ENCODE measurements at regions not wholly inside any gene's neighbourhood (a gene's known extent, or its start where the extent isn't known, plus 50 kb on each side); places are given as distances from the start of the nearest gene placed in this dataset.

GRCh38 chr14:87864356-87865270 is 128.4 kb downstream of the GALC start:
- H3K4me3 ChIP-seq (IDR thresholded peaks at IDR 0.05; ENCODE audit: insufficient read depth, low read depth, low read length) = no peak overlapping the region
- H3K79me2 ChIP-seq (ENCODE audit: insufficient read depth, low read depth) = no peaks in the 10 kb centered on the region
- H4K20me1 ChIP-seq (ENCODE audit: insufficient read depth) = no peaks in the 10 kb centered on the region
- H2AFZ ChIP-seq (ENCODE audit: low read depth) = no peak overlapping the region
- TF ChIP-seq, protein P1, sequence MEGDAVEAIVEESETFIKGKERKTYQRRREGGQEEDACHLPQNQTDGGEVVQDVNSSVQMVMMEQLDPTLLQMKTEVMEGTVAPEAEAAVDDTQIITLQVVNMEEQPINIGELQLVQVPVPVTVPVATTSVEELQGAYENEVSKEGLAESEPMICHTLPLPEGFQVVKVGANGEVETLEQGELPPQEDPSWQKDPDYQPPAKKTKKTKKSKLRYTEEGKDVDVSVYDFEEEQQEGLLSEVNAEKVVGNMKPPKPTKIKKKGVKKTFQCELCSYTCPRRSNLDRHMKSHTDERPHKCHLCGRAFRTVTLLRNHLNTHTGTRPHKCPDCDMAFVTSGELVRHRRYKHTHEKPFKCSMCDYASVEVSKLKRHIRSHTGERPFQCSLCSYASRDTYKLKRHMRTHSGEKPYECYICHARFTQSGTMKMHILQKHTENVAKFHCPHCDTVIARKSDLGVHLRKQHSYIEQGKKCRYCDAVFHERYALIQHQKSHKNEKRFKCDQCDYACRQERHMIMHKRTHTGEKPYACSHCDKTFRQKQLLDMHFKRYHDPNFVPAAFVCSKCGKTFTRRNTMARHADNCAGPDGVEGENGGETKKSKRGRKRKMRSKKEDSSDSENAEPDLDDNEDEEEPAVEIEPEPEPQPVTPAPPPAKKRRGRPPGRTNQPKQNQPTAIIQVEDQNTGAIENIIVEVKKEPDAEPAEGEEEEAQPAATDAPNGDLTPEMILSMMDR (conservative IDR thresholded peaks at IDR 0.05; ENCODE audit: low read depth, low read length) = no peak
- H3K27me3 ChIP-seq (ENCODE audit: insufficient read depth, low read depth) = no peaks in the 10 kb centered on the region
- no peak overlapping the region for H3K4me2 ChIP-seq
- no peaks in the 10 kb centered on the region for H3K4me1 ChIP-seq (ENCODE audit: low read depth, poor library complexity, severe bottlenecking)
- H3K36me3 ChIP-seq (ENCODE audit: insufficient read depth) = no peaks in the 10 kb centered on the region
- H3K27ac ChIP-seq = no peak overlapping the region
- H3K9ac ChIP-seq = no peak overlapping the region

DNA sequence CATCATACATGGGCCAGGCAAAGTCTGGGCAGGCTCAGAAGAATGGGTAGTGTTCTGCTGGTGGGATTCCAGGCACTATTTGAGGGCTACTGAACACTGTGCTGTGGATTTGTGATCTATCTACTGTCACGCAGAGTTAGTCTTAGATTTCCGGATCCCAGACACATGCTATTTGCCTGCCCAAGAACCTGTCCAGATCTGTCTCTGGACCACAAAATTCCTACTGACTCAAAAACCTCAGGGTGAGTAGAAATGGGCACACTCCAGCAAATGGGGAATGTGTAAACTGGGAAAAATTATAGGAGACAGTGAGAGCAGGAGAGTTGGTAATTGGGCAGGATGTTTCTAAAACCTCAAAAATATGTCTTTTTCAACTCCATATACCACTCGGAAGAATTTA is 129.9 kb downstream of the GALC start:
- H3K4me3 ChIP-seq (IDR thresholded peaks at IDR 0.05; ENCODE audit: insufficient read depth, low read depth, low read length) = no peak overlapping the region
- H3K27ac ChIP-seq = no peak overlapping the region
- H3K4me2 ChIP-seq = no peak overlapping the region
- H3K9ac ChIP-seq = no peak overlapping the region
- no peaks in the 10 kb centered on the region for H3K79me2 ChIP-seq (ENCODE audit: insufficient read depth, low read depth)
- H2AFZ ChIP-seq (ENCODE audit: low read depth) = no peak overlapping the region
- H3K36me3 ChIP-seq (ENCODE audit: insufficient read depth) = no peaks in the 10 kb centered on the region
- no peaks in the 10 kb centered on the region for H3K27me3 ChIP-seq (ENCODE audit: insufficient read depth, low read depth)
- H4K20me1 ChIP-seq (ENCODE audit: insufficient read depth) = no peaks in the 10 kb centered on the region
- no peaks in the 10 kb centered on the region for H3K4me1 ChIP-seq (ENCODE audit: low read depth, poor library complexity, severe bottlenecking)
- TF ChIP-seq, protein P1 (conservative IDR thresholded peaks at IDR 0.05; ENCODE audit: low read depth, low read length) = no peak

DNA sequence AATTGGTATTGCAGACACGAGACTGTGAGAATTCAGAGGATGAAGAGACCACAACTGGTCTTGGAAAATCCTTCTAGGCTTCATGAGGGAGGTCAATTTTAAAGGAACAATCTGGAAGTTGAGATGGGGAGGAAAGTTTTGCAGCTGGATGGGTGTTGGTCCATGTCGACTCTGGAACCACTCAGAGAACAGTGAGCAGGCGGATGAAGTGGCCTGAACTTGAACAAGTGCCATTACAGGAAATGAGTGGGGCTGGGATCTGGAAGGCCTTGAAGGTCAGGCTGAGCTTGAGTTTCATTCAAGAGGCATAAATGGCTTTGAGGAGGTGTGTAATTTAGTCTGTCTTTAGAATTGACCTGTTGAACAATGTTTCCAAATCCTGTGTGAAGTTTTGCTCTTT is 140.9 kb downstream of the GALC start:
- Histone ChIP-seq H2AFZ (ENCODE audit: low read depth) (no peak overlapping the region), H3K36me3 (ENCODE audit: insufficient read depth) (no peaks in the 10 kb centered on the region), H3K9ac (no peak overlapping the region), H3K79me2 (ENCODE audit: insufficient read depth, low read depth) (no peaks in the 10 kb centered on the region), H3K27ac (no peak overlapping the region), H3K4me3 (IDR thresholded peaks at IDR 0.05; ENCODE audit: insufficient read depth, low read depth, low read length) (no peak overlapping the region), H3K27me3 (ENCODE audit: insufficient read depth, low read depth) (no peaks in the 10 kb centered on the region), H4K20me1 (ENCODE audit: insufficient read depth) (no peaks in the 10 kb centered on the region), H3K4me2 (no peak overlapping the region), H3K4me1 (ENCODE audit: low read depth, poor library complexity, severe bottlenecking) (no peaks in the 10 kb centered on the region)
- TF ChIP-seq, protein P1 (conservative IDR thresholded peaks at IDR 0.05; ENCODE audit: low read depth, low read length) = no peak

DNA sequence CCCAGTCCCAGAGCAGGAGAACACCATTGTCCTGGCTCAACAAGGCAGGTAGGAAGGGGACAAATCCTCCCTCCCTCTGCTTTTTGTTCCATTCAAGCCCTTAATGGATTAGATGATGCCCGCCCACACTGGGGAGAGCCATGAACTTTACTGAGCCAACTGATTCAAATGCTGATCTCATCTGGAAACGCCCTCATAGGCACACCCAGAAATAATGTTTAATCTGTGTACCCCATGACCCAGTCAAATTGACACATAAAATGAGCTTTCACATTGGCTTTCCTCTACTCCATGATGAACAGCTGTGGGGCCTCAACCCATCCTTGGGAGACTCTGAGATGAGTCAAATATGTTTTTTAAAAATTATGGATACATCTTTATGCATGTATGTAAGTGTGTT is 141.8 kb downstream of the GALC start:
- Histone ChIP-seq H3K79me2 (ENCODE audit: insufficient read depth, low read depth) (no peaks in the 10 kb centered on the region), H3K36me3 (ENCODE audit: insufficient read depth) (no peaks in the 10 kb centered on the region), H4K20me1 (ENCODE audit: insufficient read depth) (no peaks in the 10 kb centered on the region), H3K4me3 (IDR thresholded peaks at IDR 0.05; ENCODE audit: insufficient read depth, low read depth, low read length) (no peak overlapping the region), H3K4me1 (ENCODE audit: low read depth, poor library complexity, severe bottlenecking) (no peaks in the 10 kb centered on the region), H3K9ac (no peak overlapping the region), H3K27ac (no peak overlapping the region), H3K27me3 (ENCODE audit: insufficient read depth, low read depth) (no peaks in the 10 kb centered on the region), H2AFZ (ENCODE audit: low read depth) (no peak overlapping the region), H3K4me2 (no peak overlapping the region)
- TF ChIP-seq, protein P1 (conservative IDR thresholded peaks at IDR 0.05; ENCODE audit: low read depth, low read length) = no peak

Measured in KMS-11 (cell line).